CD4-positive, alpha-beta T cell treated with Interleukin-17A for 4 hours (primary cell): ENCODE measurements at regions not wholly inside any gene's neighbourhood (a gene's known extent, or its start where the extent isn't known, plus 50 kb on each side); places are given as distances from the start of the nearest gene placed in this dataset.

ENCODE experiments used
- DNase-seq: peaks from one replicate; pipeline ENCODE4 v3.0.0-alpha.2; 2020; ENCODE audit warnings: mixed read lengths

GRCh38 chr1:58862728-58863385, 79.0 kb upstream of the JUN start:
- no peak for DNase-seq

GRCh38 chr1:58864654-58865053, 80.8 kb upstream of the JUN start:
- no peak for DNase-seq

- DNase-seq: no peak
Observed at GRCh38 chr1:58866578-58866977, 82.7 kb upstream of the JUN start.

- no peak for DNase-seq
Observed at GRCh38 chr1:58869638-58870297, 85.9 kb upstream of the JUN start.

GRCh38 chr1:58870298-58870676, 86.4 kb upstream of the JUN start:
- DNase-seq: no peak

GRCh38 chr1:58874342-58874741, 90.5 kb upstream of the JUN start:
- no peak for DNase-seq

GRCh38 chr1:58874757-58875755, 91.2 kb upstream of the JUN start:
- no peak for DNase-seq

GRCh38 chr1:58879464-58879863, 95.6 kb upstream of the JUN start:
- no peak for DNase-seq

GRCh38 chr1:58880592-58880991, 96.7 kb upstream of the JUN start:
- DNase-seq: no peak

GRCh38 chr1:58881471-58881994, 97.7 kb upstream of the JUN start:
- no peak for DNase-seq

GRCh38 chr1:58882322-58882948, 98.6 kb upstream of the JUN start:
- no peak for DNase-seq

- DNase-seq: no peak
Observed at GRCh38 chr1:58883037-58883887, 99.4 kb upstream of the JUN start.

- DNase-seq: no peak
Observed at GRCh38 chr1:58883888-58884482, 100.1 kb upstream of the JUN start.

- peak; percentile 5 for DNase-seq
Observed at GRCh38 chr1:58884706-58885661, 101.1 kb upstream of the JUN start.

GRCh38 chr1:58885998-58886397, 102.2 kb upstream of the JUN start:
- DNase-seq: peak; percentile 49

- no peak for DNase-seq
Observed at GRCh38 chr1:58886611-58887010, 102.8 kb upstream of the JUN start.

- no peak for DNase-seq
Observed at GRCh38 chr1:58887059-58887458, 103.2 kb upstream of the JUN start.

- DNase-seq: no peak
Observed at GRCh38 chr1:58888833-58889232, 105.0 kb upstream of the JUN start.

- DNase-seq: no peak
Observed at GRCh38 chr1:58890113-58890512, 106.3 kb upstream of the JUN start.

- no peak for DNase-seq
Observed at GRCh38 chr1:58890609-58891008, 106.8 kb upstream of the JUN start.
